ENCODE measurements at regions not wholly inside any gene's neighbourhood (a gene's known extent, or its start where the extent isn't known, plus 50 kb on each side); places are given as distances from the start of the nearest gene placed in this dataset.
A peak's percentile ranks its signal among the peaks of the same experiment; 100 is the strongest.

DNA sequence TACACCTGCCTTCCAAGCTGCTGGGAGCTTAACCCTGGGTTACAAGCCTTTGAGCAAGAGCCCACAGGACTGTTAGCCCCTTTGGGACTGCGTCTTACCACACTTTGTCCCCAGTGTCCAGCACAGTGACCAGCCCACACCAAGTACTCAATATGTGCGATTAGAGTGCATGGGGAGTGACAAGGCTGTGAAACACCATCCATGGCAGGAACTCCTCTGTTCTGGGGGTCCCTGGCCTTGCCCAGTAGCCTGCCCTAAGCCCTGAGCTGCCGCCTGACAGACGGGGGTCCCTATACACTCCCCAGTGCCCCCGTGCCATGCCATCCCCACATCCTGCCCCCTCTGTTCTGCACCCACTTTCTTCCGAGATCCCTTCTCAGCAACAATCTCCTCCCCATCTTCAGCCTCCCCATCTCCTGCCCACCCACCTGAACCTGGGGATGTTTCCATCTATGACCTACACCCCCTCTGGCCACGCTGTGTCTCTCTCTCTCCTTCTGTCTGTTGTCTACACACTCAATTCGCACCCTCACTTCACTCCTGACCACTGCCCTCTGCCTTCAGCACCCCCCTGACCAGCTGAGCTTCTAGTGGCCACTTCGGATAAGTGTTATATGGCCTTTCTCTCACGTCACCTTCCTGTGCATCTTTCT lies 112.9 kb upstream of the SMURF2 start:
- DNase-seq (ENCODE audit: low spot score) = no peak
- in situ Hi-C loops (cut with MboI; ENCODE audit: low pct_unique_long_range_greater_than_20kb, low sequenced_read_pairs, unreplicated experiment) = no loop called here
- TF ChIP-seq, protein P1, sequence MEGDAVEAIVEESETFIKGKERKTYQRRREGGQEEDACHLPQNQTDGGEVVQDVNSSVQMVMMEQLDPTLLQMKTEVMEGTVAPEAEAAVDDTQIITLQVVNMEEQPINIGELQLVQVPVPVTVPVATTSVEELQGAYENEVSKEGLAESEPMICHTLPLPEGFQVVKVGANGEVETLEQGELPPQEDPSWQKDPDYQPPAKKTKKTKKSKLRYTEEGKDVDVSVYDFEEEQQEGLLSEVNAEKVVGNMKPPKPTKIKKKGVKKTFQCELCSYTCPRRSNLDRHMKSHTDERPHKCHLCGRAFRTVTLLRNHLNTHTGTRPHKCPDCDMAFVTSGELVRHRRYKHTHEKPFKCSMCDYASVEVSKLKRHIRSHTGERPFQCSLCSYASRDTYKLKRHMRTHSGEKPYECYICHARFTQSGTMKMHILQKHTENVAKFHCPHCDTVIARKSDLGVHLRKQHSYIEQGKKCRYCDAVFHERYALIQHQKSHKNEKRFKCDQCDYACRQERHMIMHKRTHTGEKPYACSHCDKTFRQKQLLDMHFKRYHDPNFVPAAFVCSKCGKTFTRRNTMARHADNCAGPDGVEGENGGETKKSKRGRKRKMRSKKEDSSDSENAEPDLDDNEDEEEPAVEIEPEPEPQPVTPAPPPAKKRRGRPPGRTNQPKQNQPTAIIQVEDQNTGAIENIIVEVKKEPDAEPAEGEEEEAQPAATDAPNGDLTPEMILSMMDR (IDR thresholded peaks at IDR 0.05; ENCODE audit: extremely low read depth, insufficient read depth, missing control alignments) = no peak

DNA sequence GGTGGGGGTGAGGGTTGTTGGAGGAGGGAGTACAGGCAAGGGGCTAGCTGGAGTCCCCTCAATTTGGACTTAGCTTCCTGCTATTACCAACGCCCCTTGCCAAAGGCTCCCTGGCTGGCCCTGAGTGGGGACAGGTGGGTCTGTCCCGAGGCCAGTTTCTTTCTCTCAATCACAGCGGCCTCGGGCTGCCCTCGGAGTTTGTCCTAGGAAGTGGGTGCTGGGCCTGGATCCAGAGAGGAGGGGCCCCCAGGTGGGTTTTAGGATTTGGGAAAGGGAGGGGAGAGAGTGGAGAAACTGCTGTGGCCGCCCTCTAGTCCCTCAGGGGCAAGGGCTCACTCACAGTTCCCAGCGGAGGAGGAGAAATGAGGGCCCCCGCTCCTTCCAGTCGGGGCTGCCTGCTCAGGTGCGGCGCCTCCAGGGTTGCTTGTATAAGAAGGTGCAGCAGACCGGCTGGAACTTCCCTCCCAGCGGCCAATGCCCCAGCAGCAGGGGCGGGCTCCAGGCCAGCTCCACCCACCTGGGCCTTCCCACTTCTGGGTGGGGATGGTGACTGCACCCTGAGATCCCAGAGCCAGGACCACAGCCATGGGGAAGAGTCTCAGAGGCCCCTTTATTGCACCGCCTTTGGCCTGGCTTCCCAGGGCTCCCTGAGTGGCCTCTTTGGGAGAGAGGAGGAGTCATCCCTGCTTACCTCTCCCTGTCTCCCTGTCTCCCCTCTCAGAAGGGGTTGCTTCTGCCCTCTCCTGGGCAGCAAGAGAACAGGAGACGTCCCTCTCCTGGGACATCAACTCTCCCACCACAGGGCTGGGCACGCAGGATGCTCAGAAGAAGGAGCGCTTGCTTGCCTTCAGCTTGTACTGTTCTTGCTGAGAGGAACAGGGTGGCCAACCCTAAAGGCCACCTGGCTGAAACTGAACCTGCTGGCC lies 112.0 kb upstream of the SMURF2 start:
- DNase-seq (ENCODE audit: low spot score) = no peak
- in situ Hi-C loops (cut with MboI; ENCODE audit: low pct_unique_long_range_greater_than_20kb, low sequenced_read_pairs, unreplicated experiment) = no loop called here
- TF ChIP-seq, protein P1 (IDR thresholded peaks at IDR 0.05; ENCODE audit: extremely low read depth, insufficient read depth, missing control alignments) = peak; percentile 26

DNA sequence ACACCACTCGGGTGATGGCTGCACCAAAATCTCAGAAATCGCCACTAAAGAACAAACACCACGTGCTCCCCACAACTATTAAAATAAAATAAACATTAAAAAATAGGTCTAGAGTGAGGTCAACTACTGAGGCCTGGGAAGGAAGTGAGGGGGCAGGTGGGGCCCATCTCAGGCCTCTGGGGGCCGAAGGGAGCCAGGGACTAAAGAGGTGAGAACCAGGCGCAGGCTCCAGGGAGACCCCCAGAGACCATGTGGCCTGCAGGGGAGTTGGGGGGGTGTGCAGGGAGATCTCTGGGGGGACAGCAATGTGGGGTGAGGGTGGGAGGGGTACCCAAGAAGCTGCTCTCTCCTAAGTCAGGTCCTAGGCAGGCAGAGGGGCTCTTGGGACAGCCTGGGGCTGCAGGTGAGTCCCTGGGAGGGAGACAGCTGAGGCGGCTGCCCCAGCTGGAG lies 111.3 kb upstream of the SMURF2 start:
- in situ Hi-C loops (cut with MboI; ENCODE audit: low pct_unique_long_range_greater_than_20kb, low sequenced_read_pairs, unreplicated experiment) = no loop called here

DNA sequence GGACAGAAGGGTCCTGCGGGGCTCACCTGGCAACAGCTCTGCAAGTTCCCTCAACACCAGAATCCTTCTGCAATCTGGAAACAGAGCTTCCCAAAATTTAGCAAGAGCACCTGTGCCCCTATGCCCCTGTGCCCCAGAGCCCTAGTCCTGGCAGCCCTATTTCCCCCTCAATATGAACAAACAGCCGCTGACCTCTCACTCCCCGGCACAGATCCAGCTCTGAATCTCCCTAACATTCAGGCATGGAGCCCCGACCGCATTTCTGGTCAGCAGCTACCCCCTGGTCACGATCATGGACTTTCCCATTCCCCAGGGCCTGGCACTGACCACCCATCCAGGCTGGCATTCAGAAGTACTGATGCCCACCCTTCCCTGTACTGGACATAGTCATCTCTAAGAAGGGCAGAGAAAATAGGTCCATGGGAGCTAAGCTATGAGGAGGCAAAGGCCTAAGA lies 110.8 kb upstream of the SMURF2 start:
- TF ChIP-seq, protein P1 (IDR thresholded peaks at IDR 0.05; ENCODE audit: extremely low read depth, insufficient read depth, missing control alignments) = no peak
- in situ Hi-C loops (cut with MboI; ENCODE audit: low pct_unique_long_range_greater_than_20kb, low sequenced_read_pairs, unreplicated experiment) = no loop called here
- no peak for DNase-seq (ENCODE audit: low spot score)

More for the DNA sequence above, 111.3 kb upstream of the SMURF2 start:
- TF ChIP-seq, protein P1 (IDR thresholded peaks at IDR 0.05; ENCODE audit: extremely low read depth, insufficient read depth, missing control alignments) = no peak
- no peak for DNase-seq (ENCODE audit: low spot score)

DNA sequence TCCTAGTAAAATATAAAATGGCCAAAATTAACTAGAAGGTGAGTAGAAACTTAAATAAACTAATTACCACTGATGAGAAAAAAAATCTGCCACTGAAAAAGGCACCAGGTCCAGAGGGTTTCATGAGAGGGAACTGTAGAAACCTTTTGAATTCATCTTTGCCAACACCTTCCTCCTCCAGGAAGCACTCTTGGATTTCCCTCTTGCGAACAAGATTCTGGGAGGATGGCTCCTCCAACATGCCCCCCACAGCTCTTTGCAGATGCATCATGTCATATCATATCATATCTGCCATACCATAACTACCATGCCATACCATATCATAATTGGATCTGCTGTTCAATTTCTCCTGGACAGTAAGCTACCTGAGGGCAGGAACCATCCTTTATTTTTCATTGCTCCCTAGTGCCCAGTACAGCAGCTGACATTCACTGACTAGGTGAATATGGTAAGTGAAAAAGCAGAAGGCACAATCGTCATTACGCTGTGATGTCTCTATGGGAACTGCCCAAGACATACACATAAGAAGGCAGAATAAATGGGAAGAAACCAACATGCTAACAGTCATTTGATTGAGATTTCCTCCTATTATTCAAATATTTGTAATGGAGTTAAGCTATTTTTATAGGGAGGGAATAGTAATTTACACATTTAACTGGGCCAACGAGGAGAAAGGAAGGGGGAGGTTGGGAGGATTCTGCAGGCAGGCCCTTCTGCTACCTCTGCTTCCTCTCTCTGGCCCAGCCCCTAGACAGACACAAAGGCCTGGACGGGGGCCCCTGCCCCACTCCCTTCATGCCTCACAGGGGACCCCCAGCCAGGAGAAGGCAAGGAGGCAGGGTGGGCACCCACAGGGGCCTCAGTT lies 110.1 kb upstream of the SMURF2 start:
- no peak for DNase-seq (ENCODE audit: low spot score)
- in situ Hi-C loops (cut with MboI; ENCODE audit: low pct_unique_long_range_greater_than_20kb, low sequenced_read_pairs, unreplicated experiment) = no loop called here
- TF ChIP-seq, protein P1 (IDR thresholded peaks at IDR 0.05; ENCODE audit: extremely low read depth, insufficient read depth, missing control alignments) = no peak

DNA sequence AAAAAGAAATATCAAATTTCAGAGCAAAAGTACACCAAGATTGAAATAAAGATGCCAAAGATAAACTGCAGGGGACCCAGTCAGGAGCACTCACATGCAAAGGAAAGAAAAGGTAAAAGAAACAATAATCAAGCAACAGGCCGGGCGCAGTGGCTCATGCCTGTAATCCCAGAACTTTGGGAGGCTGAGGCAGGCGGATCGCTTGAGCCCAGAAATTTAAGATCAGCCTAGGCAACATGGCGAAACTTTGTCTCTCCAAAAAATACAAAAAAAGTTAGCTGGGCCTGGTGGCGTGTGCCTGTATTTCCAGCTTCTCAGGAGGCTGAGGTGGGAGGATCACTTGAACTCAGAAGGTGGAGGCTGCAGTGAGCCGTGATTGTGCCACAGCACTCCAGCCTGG lies 107.6 kb upstream of the SMURF2 start:
- in situ Hi-C loops (cut with MboI; ENCODE audit: low pct_unique_long_range_greater_than_20kb, low sequenced_read_pairs, unreplicated experiment) = no loop called here
- DNase-seq (ENCODE audit: low spot score) = no peak
- TF ChIP-seq, protein P1 (IDR thresholded peaks at IDR 0.05; ENCODE audit: extremely low read depth, insufficient read depth, missing control alignments) = no peak

All from GM13977 (cell line).